ENCODE measurements at regions not wholly inside any gene's neighbourhood (a gene's known extent, or its start where the extent isn't known, plus 50 kb on each side); places are given as distances from the start of the nearest gene placed in this dataset.
"Not testable (repeated sequence)": the region's sequence is repeated elsewhere in the genome, so short reads cannot be mapped to it uniquely, and the experiment has no call there.

- no peak for DNase-seq (ENCODE audit: low read depth, low spot score)
- 0 out of 2 replicates have a peak, but pooled peaks cover 3% of the 10 kb centered on the region for H3K9me3 ChIP-seq (ENCODE audit: low read depth, low read length)
- H3K36me3 ChIP-seq (ENCODE audit: insufficient read depth, low read length) = no peaks in the 10 kb centered on the region
- TF ChIP-seq EZH2 (IDR thresholded peaks at IDR 0.05) (no peak), FOXP2 (optimal IDR thresholded peaks at IDR 0.05; ENCODE audit: control extremely low read depth, extremely low read length, insufficient read depth) (no peak), POLR2AphosphoS5 (IDR thresholded peaks at IDR 0.05; ENCODE audit: borderline replicate concordance, low read depth, low read length) (no peak)
- no peak overlapping the region for H3K27ac ChIP-seq
- H3K4me3 ChIP-seq = no peak overlapping the region
- no peak overlapping the region for H3K9ac ChIP-seq (ENCODE audit: insufficient read length)
Observed at GRCh38 chr6:137568067-137568466, 73.9 kb upstream of the OLIG3 start.

- Histone ChIP-seq H3K27ac (no peak overlapping the region), H3K9ac (ENCODE audit: insufficient read length) (no peak overlapping the region), H3K4me3 (no peak overlapping the region), H3K9me3 (ENCODE audit: low read depth, low read length) (no peaks in the 10 kb centered on the region), H3K36me3 (ENCODE audit: insufficient read depth, low read length) (no peaks in the 10 kb centered on the region)
- TF ChIP-seq POLR2AphosphoS5 (IDR thresholded peaks at IDR 0.05; ENCODE audit: borderline replicate concordance, low read depth, low read length) (no peak), FOXP2 (optimal IDR thresholded peaks at IDR 0.05; ENCODE audit: control extremely low read depth, extremely low read length, insufficient read depth) (no peak), EZH2 (IDR thresholded peaks at IDR 0.05) (no peak)
- DNase-seq (ENCODE audit: low read depth, low spot score) = no peak
Observed at GRCh38 chr6:137570393-137570792, 76.2 kb upstream of the OLIG3 start.

GRCh38 chr6:137571854-137572253 is 77.7 kb upstream of the OLIG3 start:
- H3K4me3 ChIP-seq = no peak overlapping the region
- no peak for TF ChIP-seq FOXP2 (optimal IDR thresholded peaks at IDR 0.05; ENCODE audit: control extremely low read depth, extremely low read length, insufficient read depth)
- TF ChIP-seq EZH2 (IDR thresholded peaks at IDR 0.05) = no peak
- TF ChIP-seq POLR2AphosphoS5 (IDR thresholded peaks at IDR 0.05; ENCODE audit: borderline replicate concordance, low read depth, low read length) = no peak
- H3K36me3 ChIP-seq (ENCODE audit: insufficient read depth, low read length) = no peaks in the 10 kb centered on the region
- no peak overlapping the region for H3K9ac ChIP-seq (ENCODE audit: insufficient read length)
- H3K9me3 ChIP-seq (ENCODE audit: low read depth, low read length) = no peaks in the 10 kb centered on the region
- DNase-seq (ENCODE audit: low read depth, low spot score) = no peak
- H3K27ac ChIP-seq = no peak overlapping the region

GRCh38 chr6:137573739-137574138 is 79.5 kb upstream of the OLIG3 start:
- Histone ChIP-seq H3K4me3 (no peak overlapping the region), H3K27ac (no peak overlapping the region), H3K9me3 (ENCODE audit: low read depth, low read length) (no peaks in the 10 kb centered on the region), H3K9ac (ENCODE audit: insufficient read length) (no peak overlapping the region), H3K36me3 (ENCODE audit: insufficient read depth, low read length) (no peaks in the 10 kb centered on the region)
- TF ChIP-seq FOXP2 (optimal IDR thresholded peaks at IDR 0.05; ENCODE audit: control extremely low read depth, extremely low read length, insufficient read depth) (no peak), EZH2 (IDR thresholded peaks at IDR 0.05) (no peak), POLR2AphosphoS5 (IDR thresholded peaks at IDR 0.05; ENCODE audit: borderline replicate concordance, low read depth, low read length) (no peak)
- no peak for DNase-seq (ENCODE audit: low read depth, low spot score)

GRCh38 chr6:137579612-137580011 is 85.4 kb upstream of the OLIG3 start:
- Histone ChIP-seq H3K9me3 (ENCODE audit: low read depth, low read length) (no peaks in the 10 kb centered on the region), H3K36me3 (ENCODE audit: insufficient read depth, low read length) (no peaks in the 10 kb centered on the region), H3K9ac (ENCODE audit: insufficient read length) (no peak overlapping the region), H3K4me3 (no peak overlapping the region), H3K27ac (no peak overlapping the region)
- DNase-seq (ENCODE audit: low read depth, low spot score) = no peak
- no peak for TF ChIP-seq EZH2 (IDR thresholded peaks at IDR 0.05)
- no peak for TF ChIP-seq FOXP2 (optimal IDR thresholded peaks at IDR 0.05; ENCODE audit: control extremely low read depth, extremely low read length, insufficient read depth)
- TF ChIP-seq POLR2AphosphoS5 (IDR thresholded peaks at IDR 0.05; ENCODE audit: borderline replicate concordance, low read depth, low read length) = no peak

GRCh38 chr6:137581019-137581707 is 87.0 kb upstream of the OLIG3 start:
- Histone ChIP-seq H3K9ac (ENCODE audit: insufficient read length) (no peak overlapping the region), H3K27ac (no peak overlapping the region), H3K36me3 (ENCODE audit: insufficient read depth, low read length) (no peaks in the 10 kb centered on the region), H3K4me3 (no peak overlapping the region), H3K9me3 (ENCODE audit: low read depth, low read length) (no peaks in the 10 kb centered on the region)
- DNase-seq (ENCODE audit: low read depth, low spot score) = no peak
- TF ChIP-seq FOXP2 (optimal IDR thresholded peaks at IDR 0.05; ENCODE audit: control extremely low read depth, extremely low read length, insufficient read depth) (no peak), EZH2 (IDR thresholded peaks at IDR 0.05) (no peak), POLR2AphosphoS5 (IDR thresholded peaks at IDR 0.05; ENCODE audit: borderline replicate concordance, low read depth, low read length) (no peak)

- H3K36me3 ChIP-seq (ENCODE audit: insufficient read depth, low read length); H3K9ac ChIP-seq (ENCODE audit: insufficient read length); H3K27ac ChIP-seq; H3K9me3 ChIP-seq (ENCODE audit: low read depth, low read length); H3K4me3 ChIP-seq; DNase-seq (ENCODE audit: low read depth, low spot score): not testable (repeated sequence)
Observed at GRCh38 chr6:137583519-137583918, 89.3 kb upstream of the OLIG3 start.

GRCh38 chr6:137588472-137588871 is 94.3 kb upstream of the OLIG3 start:
- Histone ChIP-seq H3K27ac (no peak overlapping the region), H3K36me3 (ENCODE audit: insufficient read depth, low read length) (no peaks in the 10 kb centered on the region), H3K9ac (ENCODE audit: insufficient read length) (no peak overlapping the region), H3K4me3 (no peak overlapping the region), H3K9me3 (ENCODE audit: low read depth, low read length) (no peaks in the 10 kb centered on the region)
- TF ChIP-seq FOXP2 (optimal IDR thresholded peaks at IDR 0.05; ENCODE audit: control extremely low read depth, extremely low read length, insufficient read depth) (no peak), POLR2AphosphoS5 (IDR thresholded peaks at IDR 0.05; ENCODE audit: borderline replicate concordance, low read depth, low read length) (no peak), EZH2 (IDR thresholded peaks at IDR 0.05) (no peak)
- no peak for DNase-seq (ENCODE audit: low read depth, low spot score)
